Nephron (organoid): ENCODE measurements at regions not wholly inside any gene's neighbourhood (a gene's known extent, or its start where the extent isn't known, plus 50 kb on each side); places are given as distances from the start of the nearest gene placed in this dataset.

Experiments used
- H3K27ac Mint-ChIP-seq, 3 experiments: 2 replicates each; pipeline ENCODE4 v1.8.0; 2020; ENCODE audit warnings: mixed read lengths in 3 of 3, mild to moderate bottlenecking in 2 of 3, moderate library complexity in 1 of 3
- H3K27me3 Mint-ChIP-seq: 2 replicates; pipeline ENCODE4 v1.8.0; 2021; ENCODE audit warnings: low read depth, mild to moderate bottlenecking, moderate library complexity, mixed read lengths
- H3K36me3 Mint-ChIP-seq: 2 replicates; pipeline ENCODE4 v1.8.0; 2020; ENCODE audit warnings: low read depth, mixed read lengths
- H3K4me1 Mint-ChIP-seq: 2 replicates; pipeline ENCODE4 v1.8.0; 2020; ENCODE audit warnings: mixed read lengths
- H3K4me3 Mint-ChIP-seq, 3 experiments: 2 replicates each; pipeline ENCODE4 v1.8.0; 2020; ENCODE audit warnings: mild to moderate bottlenecking in 3 of 3, mixed read lengths in 3 of 3, moderate library complexity in 2 of 3
- H3K9me3 Mint-ChIP-seq: 2 replicates; pipeline ENCODE4 v1.8.0; 2020; ENCODE audit warnings: mixed read lengths
- TF ChIP-seq, protein P1 (sequence below), 3 experiments: fragments of 200-600 bp; sonication (generic); IDR thresholded peaks; one replicate each; pipeline ENCODE4 v1.5.0; 2021; ENCODE audit warnings: antibody characterized with exemption in 3 of 3; ENCODE audit not compliant: unreplicated experiment in 3 of 3

DNA sequence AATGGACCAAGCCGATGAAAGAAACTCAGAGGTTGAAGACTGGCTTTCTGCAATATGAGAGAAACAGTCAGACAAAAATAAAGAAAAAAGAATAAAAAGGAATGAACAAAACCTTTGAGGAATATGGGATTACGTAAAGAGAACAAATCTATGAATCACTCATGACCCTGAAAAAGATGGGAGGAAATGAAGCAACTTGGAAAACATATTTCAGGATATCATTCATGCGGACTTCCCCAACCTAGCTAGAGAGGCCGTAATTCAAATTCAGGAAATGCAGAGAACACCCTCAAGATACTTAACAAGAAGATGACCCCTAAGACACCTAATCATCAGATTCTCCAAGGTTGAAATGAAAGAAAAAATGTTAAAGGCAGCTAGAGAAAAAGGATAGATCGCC lies 705.3 kb upstream of the CHRM3 start:
- TF ChIP-seq, protein P1, sequence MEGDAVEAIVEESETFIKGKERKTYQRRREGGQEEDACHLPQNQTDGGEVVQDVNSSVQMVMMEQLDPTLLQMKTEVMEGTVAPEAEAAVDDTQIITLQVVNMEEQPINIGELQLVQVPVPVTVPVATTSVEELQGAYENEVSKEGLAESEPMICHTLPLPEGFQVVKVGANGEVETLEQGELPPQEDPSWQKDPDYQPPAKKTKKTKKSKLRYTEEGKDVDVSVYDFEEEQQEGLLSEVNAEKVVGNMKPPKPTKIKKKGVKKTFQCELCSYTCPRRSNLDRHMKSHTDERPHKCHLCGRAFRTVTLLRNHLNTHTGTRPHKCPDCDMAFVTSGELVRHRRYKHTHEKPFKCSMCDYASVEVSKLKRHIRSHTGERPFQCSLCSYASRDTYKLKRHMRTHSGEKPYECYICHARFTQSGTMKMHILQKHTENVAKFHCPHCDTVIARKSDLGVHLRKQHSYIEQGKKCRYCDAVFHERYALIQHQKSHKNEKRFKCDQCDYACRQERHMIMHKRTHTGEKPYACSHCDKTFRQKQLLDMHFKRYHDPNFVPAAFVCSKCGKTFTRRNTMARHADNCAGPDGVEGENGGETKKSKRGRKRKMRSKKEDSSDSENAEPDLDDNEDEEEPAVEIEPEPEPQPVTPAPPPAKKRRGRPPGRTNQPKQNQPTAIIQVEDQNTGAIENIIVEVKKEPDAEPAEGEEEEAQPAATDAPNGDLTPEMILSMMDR (IDR thresholded peaks at IDR 0.05; ENCODE audit: unreplicated experiment in 3 of 3), result no peak
- H3K4me1 Mint-ChIP-seq, result no peaks in the 10 kb centered on the region
- peaks cover 22% of the 10 kb centered on the region for H3K9me3 Mint-ChIP-seq
- H3K27me3 Mint-ChIP-seq, result no peaks in the 10 kb centered on the region
- no peaks in the 10 kb centered on the region for H3K36me3 Mint-ChIP-seq
- H3K27ac Mint-ChIP-seq, result no peak overlapping the region
- no peak overlapping the region for H3K4me3 Mint-ChIP-seq

DNA sequence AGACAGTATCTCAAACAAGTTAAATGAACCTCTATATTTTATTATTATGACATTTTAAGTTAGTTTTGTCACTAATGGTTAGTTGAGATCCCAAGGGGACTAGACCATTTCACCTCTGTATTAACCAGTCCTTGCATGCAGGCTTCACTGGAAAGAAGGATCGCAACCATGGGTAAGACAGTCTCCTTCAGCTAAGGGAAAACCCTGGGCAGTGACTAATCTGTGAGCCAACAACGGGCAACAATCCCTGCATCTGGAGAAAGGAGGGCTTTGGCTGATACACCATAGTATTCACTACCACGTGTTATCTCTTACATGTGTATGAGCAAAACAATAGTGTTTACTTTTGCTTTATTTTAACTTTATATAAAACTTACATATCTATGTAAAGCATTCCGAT lies 708.8 kb upstream of the CHRM3 start:
- Mint-ChIP-seq H3K4me1 (no peaks in the 10 kb centered on the region), H3K4me3 (no peak overlapping the region), H3K9me3 (peaks cover 6% of the 10 kb centered on the region), H3K27me3 (no peaks in the 10 kb centered on the region), H3K36me3 (no peaks in the 10 kb centered on the region), H3K27ac (no peak overlapping the region)
- TF ChIP-seq, protein P1 (IDR thresholded peaks at IDR 0.05; ENCODE audit: unreplicated experiment in 3 of 3), result no peak

DNA sequence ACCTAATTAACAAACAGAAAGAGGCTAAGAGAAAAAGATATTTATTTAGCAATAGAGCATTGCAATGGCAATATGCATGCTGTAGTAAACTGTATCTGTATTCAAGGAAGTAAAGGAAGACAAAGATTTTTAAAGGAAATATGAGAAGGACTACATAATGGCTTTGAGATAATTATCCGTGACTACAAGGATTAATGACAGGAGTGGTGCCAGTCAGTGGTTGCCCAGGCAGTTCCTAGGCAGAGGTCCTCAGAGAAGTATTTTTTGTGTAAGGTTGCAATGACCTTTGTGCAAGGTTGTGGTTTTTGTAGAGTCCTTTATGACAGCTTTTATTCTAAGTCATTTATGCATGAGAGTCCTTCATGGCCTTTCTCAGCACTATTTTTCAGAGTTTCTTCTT lies 711.1 kb upstream of the CHRM3 start:
- Mint-ChIP-seq H3K4me1 (peaks cover 5% of the 10 kb centered on the region), H3K9me3 (no peaks in the 10 kb centered on the region), H3K4me3 (no peak overlapping the region), H3K36me3 (no peaks in the 10 kb centered on the region), H3K27ac (no peak overlapping the region), H3K27me3 (no peaks in the 10 kb centered on the region)
- TF ChIP-seq, protein P1 (IDR thresholded peaks at IDR 0.05; ENCODE audit: unreplicated experiment in 3 of 3), result no peak

DNA sequence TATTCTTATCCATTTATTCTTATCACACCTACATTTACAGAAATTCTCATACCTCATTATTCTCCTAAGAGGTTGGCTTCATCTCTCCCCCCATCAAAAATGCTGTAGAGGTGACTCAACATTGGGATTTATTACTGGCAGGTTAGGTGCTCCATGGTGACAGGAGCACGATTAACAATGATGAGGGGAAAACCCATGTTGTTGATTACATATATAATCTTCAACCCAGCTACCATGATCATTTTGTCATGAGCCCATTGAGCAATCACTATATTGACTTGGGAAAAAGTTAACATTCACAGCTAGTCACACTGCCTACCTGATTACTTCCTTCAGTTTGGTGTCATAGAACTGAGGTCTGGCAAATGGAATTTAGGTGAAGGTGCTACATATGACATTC lies 712.1 kb upstream of the CHRM3 start:
- Mint-ChIP-seq H3K27ac (no peak overlapping the region), H3K36me3 (no peaks in the 10 kb centered on the region), H3K4me1 (peaks cover 5% of the 10 kb centered on the region), H3K9me3 (no peaks in the 10 kb centered on the region), H3K4me3 (no peak overlapping the region), H3K27me3 (no peaks in the 10 kb centered on the region)
- TF ChIP-seq, protein P1 (IDR thresholded peaks at IDR 0.05; ENCODE audit: unreplicated experiment in 3 of 3), result no peak

DNA sequence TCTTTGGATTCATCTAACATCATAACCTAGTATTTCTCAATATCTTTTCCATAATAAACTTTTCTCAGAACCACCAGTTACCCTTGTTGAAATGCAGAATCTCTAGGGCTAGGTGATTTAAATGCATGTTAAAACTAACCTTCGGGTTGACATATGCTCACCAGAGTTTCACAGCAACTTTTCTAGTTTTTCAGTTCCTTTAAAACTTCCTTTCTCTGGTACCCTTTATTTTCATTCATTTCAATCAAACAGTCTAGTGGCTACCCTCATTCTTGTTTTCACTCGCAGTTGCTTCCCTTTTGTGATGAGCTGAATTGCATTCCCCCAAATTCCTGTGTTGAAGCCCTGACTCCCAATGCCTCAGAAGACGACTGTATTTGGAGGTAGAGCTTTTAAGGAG lies 712.8 kb upstream of the CHRM3 start:
- peaks cover 5% of the 10 kb centered on the region for H3K4me1 Mint-ChIP-seq
- H3K27me3 Mint-ChIP-seq, result no peaks in the 10 kb centered on the region
- TF ChIP-seq, protein P1 (IDR thresholded peaks at IDR 0.05; ENCODE audit: unreplicated experiment in 3 of 3), result no peak
- H3K27ac Mint-ChIP-seq, result no peak overlapping the region
- no peaks in the 10 kb centered on the region for H3K9me3 Mint-ChIP-seq
- H3K36me3 Mint-ChIP-seq, result no peaks in the 10 kb centered on the region
- no peak overlapping the region for H3K4me3 Mint-ChIP-seq

DNA sequence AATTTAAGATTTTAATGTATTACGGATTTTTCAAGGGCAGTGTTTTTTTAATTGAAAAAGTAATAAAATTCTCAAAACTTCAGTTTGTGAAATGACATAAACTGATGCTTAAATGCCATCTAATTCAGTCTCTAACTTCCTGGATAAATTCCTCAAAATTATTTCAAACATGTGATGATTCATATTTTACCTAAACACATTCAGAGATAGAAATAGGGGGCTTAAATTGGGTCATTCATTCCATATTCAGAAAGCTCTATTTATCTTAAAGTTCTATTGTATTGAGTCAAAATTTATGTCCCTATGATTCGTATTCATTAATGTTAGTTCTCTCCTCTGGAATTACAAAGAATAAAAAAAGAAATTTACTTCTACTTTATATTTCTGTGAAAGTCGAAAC lies 713.6 kb upstream of the CHRM3 start:
- Mint-ChIP-seq H3K36me3 (no peaks in the 10 kb centered on the region), H3K9me3 (no peaks in the 10 kb centered on the region), H3K27me3 (no peaks in the 10 kb centered on the region), H3K4me1 (peaks cover 5% of the 10 kb centered on the region), H3K27ac (no peak overlapping the region), H3K4me3 (no peak overlapping the region)
- TF ChIP-seq, protein P1 (IDR thresholded peaks at IDR 0.05; ENCODE audit: unreplicated experiment in 3 of 3), result no peak
